ENCODE measurements at regions not wholly inside any gene's neighbourhood (a gene's known extent, or its start where the extent isn't known, plus 50 kb on each side); places are given as distances from the start of the nearest gene placed in this dataset.

- DNase-seq: no peak
Measured at GRCh38 chr4:166657261-166657660, 577.0 kb downstream of the SPOCK3 start.

- DNase-seq: no peak
Measured at GRCh38 chr4:166658585-166658984, 575.7 kb downstream of the SPOCK3 start.

DNA sequence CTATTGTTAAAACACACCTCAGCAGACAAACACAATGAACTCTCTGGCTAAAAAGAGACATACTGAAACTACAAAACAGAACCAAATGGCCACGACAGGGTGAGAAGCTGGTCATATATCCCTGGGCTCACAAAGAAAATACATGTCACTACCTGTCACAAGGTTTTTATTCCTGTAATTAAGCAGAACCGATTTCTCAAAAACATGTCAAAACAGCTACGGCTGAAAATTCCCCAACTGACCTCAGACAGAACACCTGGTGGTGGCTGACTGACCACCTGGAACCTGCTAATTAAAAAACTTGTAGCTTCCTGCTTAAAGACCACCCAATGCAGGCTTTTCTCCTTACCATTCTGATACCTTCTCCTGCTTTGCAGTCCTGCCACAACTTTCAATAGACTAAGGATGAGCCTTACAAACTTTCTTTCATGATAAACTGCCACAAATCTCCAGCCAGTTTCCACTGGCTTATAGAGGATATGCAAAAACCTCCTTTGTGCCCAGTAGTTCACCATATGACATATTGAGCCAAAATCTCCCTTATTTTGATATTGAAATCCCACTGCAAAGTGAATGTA, 571.9 kb downstream of the SPOCK3 start:
- no peak for DNase-seq

GRCh38 chr4:166670341-166670740, 564.0 kb downstream of the SPOCK3 start:
- DNase-seq: no peak

- DNase-seq: no peak
Measured at GRCh38 chr4:166673911-166674310, 560.4 kb downstream of the SPOCK3 start.

DNA sequence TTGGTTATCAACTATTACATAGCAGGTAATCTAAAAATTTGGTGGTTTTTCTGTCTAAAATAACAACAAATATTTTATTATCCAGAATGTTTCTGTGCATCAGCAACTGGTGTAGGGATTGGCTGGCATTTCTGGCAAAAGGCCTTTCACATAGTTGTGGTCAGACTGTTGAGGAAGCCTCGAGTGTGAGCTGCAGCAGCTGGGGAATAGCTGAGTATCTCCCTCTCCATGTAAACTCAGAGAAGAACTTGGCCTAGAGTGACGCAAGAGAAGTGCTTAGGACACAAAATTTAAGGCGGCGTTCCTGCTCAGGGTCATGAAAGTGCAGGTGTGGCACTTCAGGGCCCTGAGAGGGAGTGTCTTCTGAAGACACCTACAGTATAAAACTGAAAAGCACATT, 558.9 kb downstream of the SPOCK3 start:
- DNase-seq: no peak

DNA sequence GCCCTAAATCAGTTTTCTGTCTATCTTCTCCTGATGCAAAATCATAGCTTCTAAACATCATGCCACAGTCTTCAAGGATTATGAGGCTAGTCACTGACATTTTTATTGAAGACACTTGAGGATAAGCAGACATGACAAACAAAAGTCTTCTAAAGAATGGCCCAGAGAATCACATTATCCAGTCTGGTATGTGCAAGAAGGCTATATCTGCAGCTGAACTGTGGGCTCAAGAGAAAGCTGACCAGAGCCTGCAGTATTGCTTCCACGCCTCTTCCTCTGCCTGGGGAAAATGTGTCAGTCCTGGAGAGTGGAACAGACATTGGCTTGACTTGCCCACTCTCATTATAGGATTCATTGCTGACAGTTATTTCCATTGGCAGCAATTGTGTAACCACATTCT, 553.5 kb downstream of the SPOCK3 start:
- no peak for DNase-seq

DNA sequence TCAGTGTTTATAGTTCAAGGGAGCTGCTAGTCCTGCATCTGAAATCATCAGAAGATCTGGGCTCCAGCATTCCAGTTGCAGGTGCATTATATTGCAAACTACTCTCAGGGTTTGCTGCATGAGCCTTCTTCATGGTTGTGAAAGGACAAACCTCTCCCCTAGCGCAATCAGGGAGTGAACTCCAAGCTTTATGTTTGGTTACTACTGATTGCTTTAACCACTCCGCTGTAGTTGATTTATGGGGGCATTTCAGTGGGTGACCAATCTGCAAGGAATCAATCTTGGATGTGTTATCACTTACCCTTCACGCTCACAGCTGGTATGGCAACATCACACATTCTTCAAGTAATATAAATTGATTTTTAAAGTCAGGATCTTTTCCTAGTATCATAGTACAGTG, 552.1 kb downstream of the SPOCK3 start:
- DNase-seq: no peak

Measured in GF-D8 (cell line).